Neural crest cell (in vitro differentiated cells): ENCODE measurements at regions not wholly inside any gene's neighbourhood (a gene's known extent, or its start where the extent isn't known, plus 50 kb on each side); places are given as distances from the start of the nearest gene placed in this dataset.

Experiments
- DNase-seq: peaks from one replicate; pipeline ENCODE4 v3.0.0; 2021; ENCODE audit warnings: low read depth, mixed read lengths, low spot score
- H3K27ac Mint-ChIP-seq: one replicate; pipeline ENCODE4 v1.8.0; 2021; ENCODE audit warnings: mild to moderate bottlenecking, mixed read lengths; ENCODE audit not compliant: unreplicated experiment
- H3K27me3 Mint-ChIP-seq: 2 replicates; pipeline ENCODE4 v1.8.0; 2021; ENCODE audit warnings: low read depth, mild to moderate bottlenecking, mixed read lengths
- H3K36me3 Mint-ChIP-seq: 2 replicates; pipeline ENCODE4 v1.8.0; 2021; ENCODE audit warnings: low read depth, mild to moderate bottlenecking, mixed read lengths
- H3K4me1 Mint-ChIP-seq: 2 replicates; pipeline ENCODE4 v1.8.0; 2021; ENCODE audit warnings: mixed read lengths
- H3K4me3 Mint-ChIP-seq: one replicate; pipeline ENCODE4 v1.8.0; 2021; ENCODE audit warnings: mild to moderate bottlenecking, mixed read lengths
- H3K9me3 Mint-ChIP-seq: 2 replicates; pipeline ENCODE4 v1.8.0; 2021; ENCODE audit warnings: mixed read lengths
- TF ChIP-seq, protein P1 (sequence below): fragments of 200-600 bp; sonication (generic); conservative IDR thresholded peaks from 2 replicates; pipeline ENCODE4 v1.5.0; 2021; ENCODE audit warnings: antibody characterized with exemption, mild to moderate bottlenecking

DNA sequence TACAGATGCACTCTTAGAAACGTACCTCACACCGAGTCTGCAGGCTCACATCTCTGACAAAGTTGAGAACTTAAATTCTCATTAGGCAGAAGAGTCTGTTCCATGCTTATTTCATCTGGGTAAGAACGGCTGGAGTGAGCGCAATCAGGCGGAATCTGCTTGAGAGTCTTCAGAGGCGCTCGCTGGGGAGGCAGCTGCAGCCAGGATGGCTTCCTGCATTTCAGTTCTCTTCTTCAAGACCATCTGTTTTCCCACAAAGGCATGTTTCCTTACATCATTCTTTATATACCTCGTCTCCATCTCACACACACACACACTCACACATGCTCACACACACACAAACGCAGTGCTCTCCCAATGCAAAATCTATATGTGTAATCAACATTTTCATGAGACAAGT lies 497.1 kb downstream of the AJAP1 start:
- H3K36me3 Mint-ChIP-seq, result no peaks in the 10 kb centered on the region
- no peak overlapping the region for H3K27ac Mint-ChIP-seq
- peaks cover 9% of the 10 kb centered on the region for H3K9me3 Mint-ChIP-seq
- H3K4me1 Mint-ChIP-seq, result no peaks in the 10 kb centered on the region
- H3K4me3 Mint-ChIP-seq, result no peak overlapping the region
- peaks cover 21% of the 10 kb centered on the region for H3K27me3 Mint-ChIP-seq
- no peak for DNase-seq
- TF ChIP-seq, protein P1, sequence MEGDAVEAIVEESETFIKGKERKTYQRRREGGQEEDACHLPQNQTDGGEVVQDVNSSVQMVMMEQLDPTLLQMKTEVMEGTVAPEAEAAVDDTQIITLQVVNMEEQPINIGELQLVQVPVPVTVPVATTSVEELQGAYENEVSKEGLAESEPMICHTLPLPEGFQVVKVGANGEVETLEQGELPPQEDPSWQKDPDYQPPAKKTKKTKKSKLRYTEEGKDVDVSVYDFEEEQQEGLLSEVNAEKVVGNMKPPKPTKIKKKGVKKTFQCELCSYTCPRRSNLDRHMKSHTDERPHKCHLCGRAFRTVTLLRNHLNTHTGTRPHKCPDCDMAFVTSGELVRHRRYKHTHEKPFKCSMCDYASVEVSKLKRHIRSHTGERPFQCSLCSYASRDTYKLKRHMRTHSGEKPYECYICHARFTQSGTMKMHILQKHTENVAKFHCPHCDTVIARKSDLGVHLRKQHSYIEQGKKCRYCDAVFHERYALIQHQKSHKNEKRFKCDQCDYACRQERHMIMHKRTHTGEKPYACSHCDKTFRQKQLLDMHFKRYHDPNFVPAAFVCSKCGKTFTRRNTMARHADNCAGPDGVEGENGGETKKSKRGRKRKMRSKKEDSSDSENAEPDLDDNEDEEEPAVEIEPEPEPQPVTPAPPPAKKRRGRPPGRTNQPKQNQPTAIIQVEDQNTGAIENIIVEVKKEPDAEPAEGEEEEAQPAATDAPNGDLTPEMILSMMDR, result no peak

DNA sequence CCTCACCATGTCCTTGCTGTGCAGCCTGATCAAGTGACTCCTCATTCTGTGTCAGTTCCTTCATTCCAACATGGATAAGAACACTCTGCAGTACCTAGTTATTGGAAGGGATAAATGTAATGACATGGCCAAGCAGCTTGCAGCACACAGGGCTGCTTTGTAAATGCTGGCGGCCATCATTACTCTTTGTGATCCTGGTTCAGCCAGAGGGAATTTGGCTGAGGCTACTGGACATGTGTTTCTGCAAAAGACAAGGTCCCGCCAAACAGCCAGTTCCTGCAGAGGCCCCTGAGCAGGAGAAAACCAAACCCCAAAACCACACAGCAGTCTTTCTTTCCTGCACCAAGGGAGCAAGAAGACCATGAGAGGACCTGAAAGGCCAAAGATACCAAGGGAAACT lies 495.8 kb downstream of the AJAP1 start:
- TF ChIP-seq, protein P1, result no peak
- H3K36me3 Mint-ChIP-seq, result no peaks in the 10 kb centered on the region
- H3K4me1 Mint-ChIP-seq, result no peaks in the 10 kb centered on the region
- DNase-seq, result no peak
- no peak overlapping the region for H3K4me3 Mint-ChIP-seq
- H3K9me3 Mint-ChIP-seq, result peaks cover 8% of the 10 kb centered on the region
- no peak overlapping the region for H3K27ac Mint-ChIP-seq
- H3K27me3 Mint-ChIP-seq, result peaks cover 29% of the 10 kb centered on the region

DNA sequence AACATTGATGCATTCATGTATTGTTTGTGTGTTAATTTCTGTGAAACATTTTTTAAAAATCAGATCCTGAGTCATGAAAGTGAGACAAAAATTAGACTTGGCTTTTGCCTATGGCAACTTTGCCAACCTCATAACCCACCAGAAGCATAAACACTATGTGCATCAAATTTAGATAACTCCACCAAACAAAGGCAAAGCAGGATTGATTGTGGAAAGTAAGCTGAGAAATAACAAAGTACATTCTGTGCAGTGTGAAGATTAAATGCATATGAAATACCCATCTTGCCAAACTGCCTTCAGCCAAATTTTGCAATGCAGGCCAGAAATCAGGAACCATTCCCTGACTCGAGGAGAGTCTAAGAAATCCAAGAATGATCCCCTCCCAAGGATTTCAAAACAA lies 493.4 kb downstream of the AJAP1 start:
- H3K27ac Mint-ChIP-seq, result no peak overlapping the region
- DNase-seq, result no peak
- TF ChIP-seq, protein P1, result no peak
- no peaks in the 10 kb centered on the region for H3K9me3 Mint-ChIP-seq
- H3K27me3 Mint-ChIP-seq, result peaks cover 43% of the 10 kb centered on the region
- no peaks in the 10 kb centered on the region for H3K36me3 Mint-ChIP-seq
- no peak overlapping the region for H3K4me3 Mint-ChIP-seq
- H3K4me1 Mint-ChIP-seq, result peaks cover 4% of the 10 kb centered on the region

DNA sequence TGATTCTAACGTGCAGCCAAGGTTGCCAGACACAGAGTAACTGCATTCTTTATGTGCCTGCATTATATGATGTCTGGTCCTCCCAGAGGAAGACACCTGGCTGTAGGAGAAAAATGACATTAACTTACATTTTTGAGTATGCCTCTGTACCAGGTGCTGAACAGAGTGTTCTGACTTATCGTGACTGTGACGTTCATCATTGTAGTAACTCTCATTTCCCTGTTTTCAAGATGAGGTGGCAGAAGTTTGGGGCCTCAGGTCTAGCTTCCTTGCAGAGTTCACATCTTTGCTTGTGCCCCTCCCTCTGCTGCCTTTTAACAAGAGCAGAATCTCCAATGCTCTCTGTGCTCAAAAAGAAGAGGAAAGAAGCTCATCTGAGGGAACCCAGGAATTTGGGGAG lies 488.0 kb downstream of the AJAP1 start:
- Mint-ChIP-seq H3K36me3 (no peaks in the 10 kb centered on the region), H3K4me1 (peaks cover 4% of the 10 kb centered on the region), H3K4me3 (no peak overlapping the region), H3K27ac (no peak overlapping the region), H3K27me3 (peaks cover 53% of the 10 kb centered on the region), H3K9me3 (no peaks in the 10 kb centered on the region)
- TF ChIP-seq, protein P1, result no peak
- no peak for DNase-seq

DNA sequence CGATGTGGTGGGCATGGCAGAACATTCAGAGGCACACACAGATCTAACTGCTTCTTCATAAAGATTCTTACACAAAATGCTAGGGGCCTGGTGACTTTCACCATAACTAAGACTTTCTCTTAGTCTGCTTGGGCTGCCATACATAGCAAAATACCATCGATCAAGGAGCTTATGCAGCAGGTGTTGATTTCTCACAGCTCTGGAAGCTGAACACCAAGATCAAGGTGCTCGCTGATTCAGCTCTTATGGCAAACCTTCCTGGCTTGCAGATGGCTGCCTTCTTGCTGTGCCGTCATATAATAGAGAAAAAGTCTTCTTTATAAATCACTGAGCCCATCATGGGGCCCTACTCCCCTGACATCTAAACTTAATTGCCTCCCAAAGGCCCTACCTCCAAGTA lies 487.3 kb downstream of the AJAP1 start:
- Mint-ChIP-seq H3K27me3 (peaks cover 46% of the 10 kb centered on the region), H3K9me3 (no peaks in the 10 kb centered on the region), H3K36me3 (no peaks in the 10 kb centered on the region), H3K4me1 (peaks cover 4% of the 10 kb centered on the region), H3K4me3 (no peak overlapping the region), H3K27ac (no peak overlapping the region)
- no peak for DNase-seq
- TF ChIP-seq, protein P1, result no peak

DNA sequence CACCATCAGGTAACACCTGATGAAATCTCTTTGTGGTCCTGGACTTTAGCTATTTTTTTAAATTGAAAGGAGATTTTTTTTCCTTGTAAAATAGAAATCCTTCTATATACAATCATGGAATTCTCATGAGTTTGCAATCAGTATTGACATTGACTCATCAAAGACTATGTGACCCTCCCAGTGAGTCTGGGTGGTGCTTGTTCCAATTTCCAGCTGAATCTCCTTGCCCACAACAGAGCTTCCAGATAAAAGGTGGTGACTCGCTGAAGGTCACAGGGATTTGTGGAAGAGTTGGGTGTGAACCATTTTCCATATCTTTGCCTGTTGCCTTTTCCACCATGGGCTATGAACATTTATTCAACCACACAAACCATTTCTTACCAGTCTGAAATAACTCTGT lies 486.6 kb downstream of the AJAP1 start:
- no peak overlapping the region for H3K4me3 Mint-ChIP-seq
- TF ChIP-seq, protein P1, result no peak
- peaks cover 39% of the 10 kb centered on the region for H3K27me3 Mint-ChIP-seq
- no peak for DNase-seq
- H3K9me3 Mint-ChIP-seq, result no peaks in the 10 kb centered on the region
- no peak overlapping the region for H3K27ac Mint-ChIP-seq
- H3K36me3 Mint-ChIP-seq, result no peaks in the 10 kb centered on the region
- H3K4me1 Mint-ChIP-seq, result peaks cover 4% of the 10 kb centered on the region
